ENCODE measurements at regions not wholly inside any gene's neighbourhood (a gene's known extent, or its start where the extent isn't known, plus 50 kb on each side); places are given as distances from the start of the nearest gene placed in this dataset.

DNA sequence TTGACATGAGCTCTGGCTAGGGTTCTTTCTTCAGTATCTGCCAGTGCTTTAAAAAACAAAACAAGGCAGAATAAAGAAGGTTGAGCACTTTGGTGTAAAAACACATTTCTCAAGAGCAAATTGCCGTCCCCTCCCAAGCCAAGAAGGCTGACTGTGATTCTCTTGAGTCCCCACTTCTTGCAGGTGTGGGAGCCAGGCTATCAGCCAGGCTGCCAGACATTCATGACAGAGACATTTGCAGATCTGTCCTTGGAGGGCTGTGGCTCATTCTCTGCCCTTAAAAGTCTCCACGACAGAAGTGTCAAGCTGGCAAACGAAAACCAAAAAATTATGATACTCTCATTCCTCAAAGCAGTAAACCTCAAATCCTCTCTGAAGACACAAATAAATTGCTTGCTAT, 749.3 kb upstream of the HS6ST1 start:
- Histone ChIP-seq H3K4me3 (no peak overlapping the region), H3K9me3 (no peaks in the 10 kb centered on the region), H3K36me3 (no peaks in the 10 kb centered on the region), H3K27ac (no peak overlapping the region), H3K4me1 (no peaks in the 10 kb centered on the region), H3K27me3 (no peaks in the 10 kb centered on the region)
- 75 to 86% methylated on average over 3 of the region's 3 CpGs for WGBS, 2 donors
- no peak for DNase-seq (ENCODE audit: low spot score in 2 of 2)
- TF ChIP-seq, protein P1, sequence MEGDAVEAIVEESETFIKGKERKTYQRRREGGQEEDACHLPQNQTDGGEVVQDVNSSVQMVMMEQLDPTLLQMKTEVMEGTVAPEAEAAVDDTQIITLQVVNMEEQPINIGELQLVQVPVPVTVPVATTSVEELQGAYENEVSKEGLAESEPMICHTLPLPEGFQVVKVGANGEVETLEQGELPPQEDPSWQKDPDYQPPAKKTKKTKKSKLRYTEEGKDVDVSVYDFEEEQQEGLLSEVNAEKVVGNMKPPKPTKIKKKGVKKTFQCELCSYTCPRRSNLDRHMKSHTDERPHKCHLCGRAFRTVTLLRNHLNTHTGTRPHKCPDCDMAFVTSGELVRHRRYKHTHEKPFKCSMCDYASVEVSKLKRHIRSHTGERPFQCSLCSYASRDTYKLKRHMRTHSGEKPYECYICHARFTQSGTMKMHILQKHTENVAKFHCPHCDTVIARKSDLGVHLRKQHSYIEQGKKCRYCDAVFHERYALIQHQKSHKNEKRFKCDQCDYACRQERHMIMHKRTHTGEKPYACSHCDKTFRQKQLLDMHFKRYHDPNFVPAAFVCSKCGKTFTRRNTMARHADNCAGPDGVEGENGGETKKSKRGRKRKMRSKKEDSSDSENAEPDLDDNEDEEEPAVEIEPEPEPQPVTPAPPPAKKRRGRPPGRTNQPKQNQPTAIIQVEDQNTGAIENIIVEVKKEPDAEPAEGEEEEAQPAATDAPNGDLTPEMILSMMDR (IDR thresholded peaks at IDR 0.05), result no peak
- TF ChIP-seq EP300 (IDR thresholded peaks at IDR 0.05) (no peak), POLR2A (IDR thresholded peaks at IDR 0.05) (no peak)

DNA sequence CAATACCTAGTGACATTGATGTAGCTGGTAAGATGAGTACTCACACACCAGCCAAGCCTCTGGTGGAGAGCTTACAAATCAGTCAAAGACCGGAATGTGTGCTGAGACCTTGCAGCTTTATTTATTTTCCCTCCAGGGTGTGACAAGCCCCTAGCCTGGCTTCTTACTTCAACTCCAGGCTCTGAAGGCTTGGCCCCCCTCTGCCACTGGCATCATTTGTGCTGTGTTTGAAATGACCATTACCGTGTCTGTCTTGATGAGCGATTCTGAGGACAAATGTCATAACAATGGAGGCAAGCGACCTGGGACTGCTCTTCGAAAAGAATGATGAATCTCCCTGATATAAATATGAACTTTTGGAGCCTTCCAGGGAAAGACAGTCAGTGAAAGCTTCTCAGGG, 749.9 kb upstream of the HS6ST1 start:
- WGBS, 2 donors, result 81 to 83% methylated on average over 5 of the region's 5 CpGs
- H3K27ac ChIP-seq, result no peak overlapping the region
- no peaks in the 10 kb centered on the region for H3K27me3 ChIP-seq
- H3K4me3 ChIP-seq, result no peak overlapping the region
- DNase-seq (ENCODE audit: low spot score in 2 of 2), result no peak
- H3K9me3 ChIP-seq, result no peaks in the 10 kb centered on the region
- H3K4me1 ChIP-seq, result no peaks in the 10 kb centered on the region
- no peaks in the 10 kb centered on the region for H3K36me3 ChIP-seq
- TF ChIP-seq POLR2A (IDR thresholded peaks at IDR 0.05), result no peak
- TF ChIP-seq, protein P1 (IDR thresholded peaks at IDR 0.05), result no peak
- no peak for TF ChIP-seq EP300 (IDR thresholded peaks at IDR 0.05)

DNA sequence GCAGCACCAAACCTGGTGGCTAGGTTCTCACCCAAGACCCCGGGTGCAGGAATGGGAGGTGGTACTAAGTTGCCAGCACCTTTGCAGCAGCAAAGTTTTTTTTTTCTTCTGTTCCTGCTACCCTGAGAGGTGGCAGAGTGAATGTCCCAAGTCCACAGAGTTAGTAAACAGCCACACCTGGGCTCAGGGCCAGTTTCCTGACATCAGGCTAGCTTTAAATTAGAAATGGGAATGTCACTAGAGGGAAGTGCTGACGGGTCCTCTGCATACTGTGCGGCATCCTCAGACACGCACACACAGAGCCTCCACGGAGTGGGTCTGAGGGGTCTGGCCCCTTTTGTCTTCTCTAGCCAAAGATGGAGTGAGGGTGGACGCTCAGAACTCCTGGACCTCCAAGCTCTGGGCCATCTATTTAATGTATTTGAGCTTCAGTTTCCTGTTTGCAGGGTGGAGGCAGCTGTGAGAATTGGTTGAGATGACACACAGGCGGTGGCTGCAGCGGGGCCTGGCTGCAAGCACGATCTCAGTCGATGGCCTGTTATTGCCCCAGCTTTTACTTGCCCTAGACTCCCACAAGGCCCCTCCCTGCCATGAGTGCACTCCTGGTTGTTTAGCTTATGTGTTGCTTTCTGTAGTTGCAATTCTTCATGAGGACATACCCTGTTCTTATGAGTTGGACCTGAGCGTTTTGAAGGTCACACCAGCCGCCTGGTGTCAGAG, 751.4 kb upstream of the HS6ST1 start:
- Histone ChIP-seq H3K9me3 (no peaks in the 10 kb centered on the region), H3K4me3 (no peak overlapping the region), H3K27ac (no peak overlapping the region), H3K27me3 (no peaks in the 10 kb centered on the region), H3K4me1 (no peaks in the 10 kb centered on the region), H3K36me3 (no peaks in the 10 kb centered on the region)
- DNase-seq (ENCODE audit: low spot score in 2 of 2), result no peak
- TF ChIP-seq EP300 (IDR thresholded peaks at IDR 0.05) (no peak), POLR2A (IDR thresholded peaks at IDR 0.05) (no peak)
- TF ChIP-seq, protein P1 (IDR thresholded peaks at IDR 0.05), result no peak
- 78 to 86% methylated on average over 12 of the region's 12 CpGs for WGBS, 2 donors

DNA sequence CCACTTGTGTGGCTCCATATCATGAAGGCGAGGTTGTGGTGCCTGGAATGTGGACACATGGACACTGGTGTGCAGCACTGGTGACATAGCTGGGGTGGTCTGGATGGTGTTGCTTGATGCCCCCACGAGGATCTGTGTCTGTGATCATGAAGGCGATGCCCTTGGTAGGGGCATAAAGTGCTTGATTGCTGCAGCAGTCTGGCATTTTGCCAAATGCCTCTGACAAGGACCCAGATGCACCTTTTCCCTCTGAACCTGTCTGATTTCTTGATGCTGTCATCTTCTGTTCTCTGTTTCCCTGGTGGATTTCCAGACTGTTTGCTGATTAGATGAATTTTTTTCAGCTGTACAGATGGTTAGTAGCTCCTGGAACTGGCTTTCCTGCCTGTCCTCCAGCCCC, 752.0 kb upstream of the HS6ST1 start:
- WGBS, 2 donors, result 76 to 87% methylated on average over 3 of the region's 3 CpGs
- Histone ChIP-seq H3K4me1 (no peaks in the 10 kb centered on the region), H3K36me3 (no peaks in the 10 kb centered on the region), H3K27ac (no peak overlapping the region), H3K27me3 (no peaks in the 10 kb centered on the region), H3K4me3 (no peak overlapping the region), H3K9me3 (no peaks in the 10 kb centered on the region)
- TF ChIP-seq POLR2A (IDR thresholded peaks at IDR 0.05) (no peak), EP300 (IDR thresholded peaks at IDR 0.05) (no peak)
- TF ChIP-seq, protein P1 (IDR thresholded peaks at IDR 0.05), result no peak
- DNase-seq (ENCODE audit: low spot score in 2 of 2), result no peak

DNA sequence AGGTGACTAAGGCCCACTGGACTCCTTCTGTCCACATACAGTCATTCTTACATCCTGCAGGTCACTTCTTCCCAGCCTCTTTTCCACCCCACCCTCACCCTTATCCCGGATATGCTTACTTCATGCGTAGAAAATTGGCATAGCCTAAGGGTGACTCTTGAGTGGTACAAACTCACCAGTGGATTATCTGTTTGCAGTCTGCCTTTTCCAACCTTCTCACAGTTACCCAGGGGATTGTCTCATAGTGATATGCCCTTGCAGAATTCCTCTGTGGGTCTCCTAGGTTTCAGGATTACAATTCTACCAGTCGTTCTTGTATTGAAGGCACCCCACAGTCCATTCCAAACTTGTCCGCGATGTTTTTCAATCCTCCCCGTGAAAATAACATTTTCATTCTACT, 752.9 kb upstream of the HS6ST1 start:
- H3K27me3 ChIP-seq, result no peaks in the 10 kb centered on the region
- DNase-seq (ENCODE audit: low spot score in 2 of 2), result no peak
- WGBS, 2 donors, result 91 to 92% methylated on average over 6 of the region's 6 CpGs
- no peaks in the 10 kb centered on the region for H3K36me3 ChIP-seq
- no peaks in the 10 kb centered on the region for H3K4me1 ChIP-seq
- H3K9me3 ChIP-seq, result no peaks in the 10 kb centered on the region
- TF ChIP-seq, protein P1 (IDR thresholded peaks at IDR 0.05), result no peak
- no peak for TF ChIP-seq POLR2A (IDR thresholded peaks at IDR 0.05)
- no peak for TF ChIP-seq EP300 (IDR thresholded peaks at IDR 0.05)
- H3K4me3 ChIP-seq, result no peak overlapping the region
- H3K27ac ChIP-seq, result no peak overlapping the region
